ENCODE measurements at regions not wholly inside any gene's neighbourhood (a gene's known extent, or its start where the extent isn't known, plus 50 kb on each side); places are given as distances from the start of the nearest gene placed in this dataset.

DNA sequence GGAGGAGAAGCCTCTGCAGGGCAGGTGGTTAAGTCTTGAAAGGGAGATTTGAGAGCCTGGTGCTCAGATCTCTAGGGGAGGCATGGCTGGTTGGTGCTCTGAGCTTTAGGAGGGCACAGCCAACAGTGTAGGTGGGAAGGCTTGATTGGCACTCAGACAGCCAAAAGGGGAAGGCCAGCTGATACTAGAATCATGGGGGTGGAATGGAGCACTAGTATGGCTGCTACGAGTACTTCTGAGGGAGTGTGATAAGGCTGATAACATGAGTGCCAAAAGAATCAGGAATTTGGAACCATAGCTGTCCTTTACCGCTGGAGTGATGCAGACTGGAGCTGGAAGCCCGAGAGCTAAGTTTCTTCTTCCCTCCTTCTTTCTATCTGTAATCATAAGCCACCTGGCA, 184.6 kb upstream of the TBC1D5 start:
- POLR2A ChIA-PET: interaction anchor here (1.2 kb wide), 1 partner anchor 10 kb away, joined by 3 read pairs; no protein-coding TSS in a partner anchor
- Mint-ChIP-seq H3K9me3 (peaks cover 11% of the 10 kb centered on the region), H3K4me3 (no peak overlapping the region), H3K27ac (no peak overlapping the region), H3K4me1 (peaks cover 28% of the 10 kb centered on the region), H3K36me3 (peaks cover 12% of the 10 kb centered on the region), H3K27me3 (ENCODE audit: low read depth) (no peaks in the 10 kb centered on the region)
- TF ChIP-seq GRHL2 (CRISPR knock-in tag; IDR thresholded peaks at IDR 0.05; ENCODE audit: insufficient replicate concordance, severe bottlenecking) (no peak), HMGXB4 (CRISPR knock-in tag; IDR thresholded peaks at IDR 0.05) (no peak), SP1 (CRISPR knock-in tag; conservative IDR thresholded peaks at IDR 0.05) (no peak), FOXK1 (CRISPR knock-in tag; IDR thresholded peaks at IDR 0.05) (no peak), ZNF532 (CRISPR knock-in tag; IDR thresholded peaks at IDR 0.05; ENCODE audit: borderline replicate concordance) (no peak), ZNF425 (CRISPR knock-in tag; conservative IDR thresholded peaks at IDR 0.05) (no peak), ZNF138 (CRISPR knock-in tag; conservative IDR thresholded peaks at IDR 0.05) (no peak), ZNF219 (CRISPR knock-in tag; IDR thresholded peaks at IDR 0.05; ENCODE audit: borderline replicate concordance) (no peak), ZNF232 (CRISPR knock-in tag; IDR thresholded peaks at IDR 0.05) (no peak), GTF2I (CRISPR knock-in tag; conservative IDR thresholded peaks at IDR 0.05) (no peak)
- no peak for DNase-seq (ENCODE audit: low spot score)
- no peak for ATAC-seq
- CTCF ChIA-PET: no interaction called here

DNA sequence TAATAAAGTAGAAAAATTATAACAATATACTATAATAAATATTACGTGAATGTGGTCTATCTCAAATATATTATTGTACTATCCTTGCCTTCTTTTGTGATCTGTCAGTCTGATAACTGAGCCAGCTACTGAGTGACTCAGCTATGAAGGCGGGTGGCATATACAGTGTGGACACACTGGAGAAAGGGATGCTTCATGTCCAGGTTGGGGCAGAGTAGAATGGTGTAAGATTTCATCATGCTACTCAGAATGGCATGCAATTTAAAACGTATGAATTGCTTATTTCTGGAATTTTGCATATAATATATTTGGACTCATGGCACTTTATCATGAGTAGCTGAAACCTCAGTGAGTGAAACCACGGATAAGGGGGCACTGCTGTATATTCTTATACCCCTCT, 172.9 kb upstream of the TBC1D5 start:
- no peaks in the 10 kb centered on the region for H3K36me3 Mint-ChIP-seq
- peaks cover 20% of the 10 kb centered on the region for H3K4me1 Mint-ChIP-seq
- ChIA-PET CTCF (no interaction called here), POLR2A (no interaction called here)
- no peak for ATAC-seq
- H3K9me3 Mint-ChIP-seq: no peaks in the 10 kb centered on the region
- DNase-seq (ENCODE audit: low spot score): no peak
- no peaks in the 10 kb centered on the region for H3K27me3 Mint-ChIP-seq (ENCODE audit: low read depth)
- no peak overlapping the region for H3K27ac Mint-ChIP-seq
- no peak overlapping the region for H3K4me3 Mint-ChIP-seq
- no peak for TF ChIP-seq NR3C1 (CRISPR knock-in tag; conservative IDR thresholded peaks at IDR 0.05; ENCODE audit: low read depth)
- TF ChIP-seq SMAD3 (CRISPR knock-in tag; IDR thresholded peaks at IDR 0.05; ENCODE audit: borderline replicate concordance): no peak
- TF ChIP-seq, protein P1, sequence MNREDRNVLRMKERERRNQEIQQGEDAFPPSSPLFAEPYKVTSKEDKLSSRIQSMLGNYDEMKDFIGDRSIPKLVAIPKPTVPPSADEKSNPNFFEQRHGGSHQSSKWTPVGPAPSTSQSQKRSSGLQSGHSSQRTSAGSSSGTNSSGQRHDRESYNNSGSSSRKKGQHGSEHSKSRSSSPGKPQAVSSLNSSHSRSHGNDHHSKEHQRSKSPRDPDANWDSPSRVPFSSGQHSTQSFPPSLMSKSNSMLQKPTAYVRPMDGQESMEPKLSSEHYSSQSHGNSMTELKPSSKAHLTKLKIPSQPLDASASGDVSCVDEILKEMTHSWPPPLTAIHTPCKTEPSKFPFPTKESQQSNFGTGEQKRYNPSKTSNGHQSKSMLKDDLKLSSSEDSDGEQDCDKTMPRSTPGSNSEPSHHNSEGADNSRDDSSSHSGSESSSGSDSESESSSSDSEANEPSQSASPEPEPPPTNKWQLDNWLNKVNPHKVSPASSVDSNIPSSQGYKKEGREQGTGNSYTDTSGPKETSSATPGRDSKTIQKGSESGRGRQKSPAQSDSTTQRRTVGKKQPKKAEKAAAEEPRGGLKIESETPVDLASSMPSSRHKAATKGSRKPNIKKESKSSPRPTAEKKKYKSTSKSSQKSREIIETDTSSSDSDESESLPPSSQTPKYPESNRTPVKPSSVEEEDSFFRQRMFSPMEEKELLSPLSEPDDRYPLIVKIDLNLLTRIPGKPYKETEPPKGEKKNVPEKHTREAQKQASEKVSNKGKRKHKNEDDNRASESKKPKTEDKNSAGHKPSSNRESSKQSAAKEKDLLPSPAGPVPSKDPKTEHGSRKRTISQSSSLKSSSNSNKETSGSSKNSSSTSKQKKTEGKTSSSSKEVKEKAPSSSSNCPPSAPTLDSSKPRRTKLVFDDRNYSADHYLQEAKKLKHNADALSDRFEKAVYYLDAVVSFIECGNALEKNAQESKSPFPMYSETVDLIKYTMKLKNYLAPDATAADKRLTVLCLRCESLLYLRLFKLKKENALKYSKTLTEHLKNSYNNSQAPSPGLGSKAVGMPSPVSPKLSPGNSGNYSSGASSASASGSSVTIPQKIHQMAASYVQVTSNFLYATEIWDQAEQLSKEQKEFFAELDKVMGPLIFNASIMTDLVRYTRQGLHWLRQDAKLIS (CRISPR knock-in tag; IDR thresholded peaks at IDR 0.05; ENCODE audit: borderline replicate concordance): no peak
- no peak for TF ChIP-seq NR2C2 (CRISPR knock-in tag; IDR thresholded peaks at IDR 0.05)
- TF ChIP-seq ARID4B (CRISPR knock-in tag; IDR thresholded peaks at IDR 0.05; ENCODE audit: borderline replicate concordance): no peak
- no peak for TF ChIP-seq IRF2 (CRISPR knock-in tag; IDR thresholded peaks at IDR 0.05; ENCODE audit: borderline replicate concordance, low read depth)
- TF ChIP-seq ZSCAN18 (CRISPR knock-in tag; IDR thresholded peaks at IDR 0.05): no peak

Data from WTC11 (cell line).